ENCODE measurements at regions not wholly inside any gene's neighbourhood (a gene's known extent, or its start where the extent isn't known, plus 50 kb on each side); places are given as distances from the start of the nearest gene placed in this dataset.

DNA sequence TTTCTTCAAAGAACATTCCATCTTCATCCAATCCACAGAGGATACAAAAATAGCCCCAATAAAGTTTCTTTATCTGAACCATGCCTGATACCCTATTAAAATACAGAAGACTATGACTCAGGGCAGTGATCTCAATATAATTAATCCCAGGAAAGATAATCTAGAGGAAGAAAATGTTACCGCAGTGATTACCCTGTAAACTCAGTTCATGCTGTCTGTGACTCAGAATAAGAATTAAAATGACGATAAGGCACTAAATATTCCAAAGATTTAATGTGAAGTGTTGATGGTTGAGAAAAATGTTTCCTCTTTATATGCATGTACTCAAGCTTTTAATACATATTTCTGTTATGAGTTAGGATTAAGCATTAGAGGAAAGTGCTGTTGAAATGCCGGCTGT, 88.6 kb upstream of the LYPLAL1 start:
- no peak for DNase-seq (ENCODE audit: low read depth)
- TF ChIP-seq CTCF (IDR thresholded peaks at IDR 0.05; ENCODE audit: low read depth, low read length, missing control alignments), result no peak
- no peak overlapping the region for H3K4me3 ChIP-seq (ENCODE audit: low read depth, low read length)

- TF ChIP-seq CTCF (IDR thresholded peaks at IDR 0.05; ENCODE audit: low read depth, low read length, missing control alignments), result no peak
- DNase-seq (ENCODE audit: low read depth), result no peak
- no peak overlapping the region for H3K4me3 ChIP-seq (ENCODE audit: low read depth, low read length)
Measured at GRCh38 chr1:219085988-219086387, 87.7 kb upstream of the LYPLAL1 start.

DNA sequence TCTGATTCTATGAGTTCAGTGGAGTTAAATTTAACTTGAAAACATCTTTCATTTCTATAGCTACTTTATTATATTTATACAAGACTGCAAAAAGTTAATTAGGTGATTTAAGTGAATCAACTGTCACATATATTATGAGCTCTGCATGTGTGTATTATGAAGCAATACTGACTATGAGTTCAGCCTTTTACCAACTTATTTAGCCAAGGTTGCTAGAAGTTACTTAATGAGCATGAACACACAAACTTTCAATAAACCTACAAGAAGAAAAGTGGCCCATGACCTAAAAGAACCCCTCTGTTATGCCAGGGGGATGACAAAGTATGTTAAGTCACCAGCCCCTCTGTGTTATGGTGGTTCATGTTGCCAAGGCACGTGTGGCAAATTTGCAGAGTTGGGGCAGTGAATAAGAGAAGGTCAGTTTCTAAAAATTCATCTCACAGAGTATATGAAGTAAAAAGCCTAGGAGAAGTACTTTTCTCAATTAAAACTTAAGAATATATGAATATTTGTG, 86.7 kb upstream of the LYPLAL1 start:
- TF ChIP-seq CTCF (IDR thresholded peaks at IDR 0.05; ENCODE audit: low read depth, low read length, missing control alignments), result no peak
- DNase-seq (ENCODE audit: low read depth), result no peak
- no peak overlapping the region for H3K4me3 ChIP-seq (ENCODE audit: low read depth, low read length)

GRCh38 chr1:219088778-219089557, 84.7 kb upstream of the LYPLAL1 start:
- DNase-seq (ENCODE audit: low read depth), result peak; percentile 80
- TF ChIP-seq CTCF (IDR thresholded peaks at IDR 0.05; ENCODE audit: low read depth, low read length, missing control alignments), result no peak
- no peak overlapping the region for H3K4me3 ChIP-seq (ENCODE audit: low read depth, low read length)

DNA sequence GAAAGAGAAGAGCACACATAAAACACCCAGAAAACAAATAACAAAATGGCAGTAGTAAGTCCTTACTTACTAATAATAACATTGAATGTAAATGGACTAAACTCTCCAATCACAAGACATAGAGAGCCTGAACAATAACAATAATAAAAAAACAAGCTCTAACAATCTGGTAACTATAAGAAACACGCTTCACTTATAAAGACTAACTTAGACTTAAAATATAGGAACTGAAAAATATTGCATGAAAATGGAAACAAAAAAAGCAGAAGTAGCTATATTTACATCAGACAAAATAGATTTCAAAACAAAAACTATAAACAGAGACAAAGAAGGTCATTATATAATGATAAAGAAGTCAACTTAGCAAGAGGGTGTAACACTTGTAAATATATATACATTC, 83.1 kb upstream of the LYPLAL1 start:
- H3K4me3 ChIP-seq (ENCODE audit: low read depth, low read length), result no peak overlapping the region
- peak; percentile 46 for DNase-seq (ENCODE audit: low read depth)
- TF ChIP-seq CTCF (IDR thresholded peaks at IDR 0.05; ENCODE audit: low read depth, low read length, missing control alignments), result no peak

GRCh38 chr1:219092206-219092605, 81.5 kb upstream of the LYPLAL1 start:
- no peak for DNase-seq (ENCODE audit: low read depth)
- H3K4me3 ChIP-seq (ENCODE audit: low read depth, low read length), result no peak overlapping the region
- TF ChIP-seq CTCF (IDR thresholded peaks at IDR 0.05; ENCODE audit: low read depth, low read length, missing control alignments), result no peak

- no peak for TF ChIP-seq CTCF (IDR thresholded peaks at IDR 0.05; ENCODE audit: low read depth, low read length, missing control alignments)
- H3K4me3 ChIP-seq (ENCODE audit: low read depth, low read length), result no peak overlapping the region
- no peak for DNase-seq (ENCODE audit: low read depth)
Measured at GRCh38 chr1:219099307-219099706, 74.4 kb upstream of the LYPLAL1 start.

Data from GM12864 (cell line).